PC-3 (cell line): ENCODE measurements at regions not wholly inside any gene's neighbourhood (a gene's known extent, or its start where the extent isn't known, plus 50 kb on each side); places are given as distances from the start of the nearest gene placed in this dataset.
"Not testable (repeated sequence)": the region's sequence is repeated elsewhere in the genome, so short reads cannot be mapped to it uniquely, and the experiment has no call there.

Experiments used
- CTCF ChIP-seq: fragments of 300-600 bp; sonication (generic); conservative IDR thresholded peaks from 2 replicates; pipeline ENCODE4 v1.5.1; 2017; ENCODE audit warnings: antibody characterized with exemption, low read depth, mild to moderate bottlenecking, low read length
- EZH2 ChIP-seq: fragments of 300-600 bp; sonication (generic); IDR thresholded peaks from one replicate; pipeline ENCODE4 v1.6.1; 2017; ENCODE audit warnings: antibody characterized with exemption, mild to moderate bottlenecking, low read length; ENCODE audit not compliant: unreplicated experiment

- TF ChIP-seq CTCF, EZH2: not testable (repeated sequence)
Observed at GRCh38 chr1:157445616-157446140, 106.6 kb downstream of the FCRL5 start.
